Brain microvascular endothelial cell (primary cell): ENCODE measurements at regions not wholly inside any gene's neighbourhood (a gene's known extent, or its start where the extent isn't known, plus 50 kb on each side); places are given as distances from the start of the nearest gene placed in this dataset.

ENCODE experiments used
- DNase-seq: peaks from one replicate; pipeline ENCODE4 v3.0.0-alpha.2; 2020
- H3K27ac ChIP-seq: fragments of 250-450 bp; sonication (Bioruptor Pico); 2 replicates; pipeline ENCODE4 v1.5.1; 2020; ENCODE audit warnings: mild to moderate bottlenecking, moderate library complexity
- H3K27me3 ChIP-seq: fragments of 250-450 bp; sonication (Bioruptor Pico); replicated peaks from 2 replicates; pipeline ENCODE4 v1.5.1; 2020; ENCODE audit warnings: mild to moderate bottlenecking
- H3K36me3 ChIP-seq: fragments of 250-450 bp; sonication (Bioruptor Pico); replicated peaks from 2 replicates; pipeline ENCODE4 v1.5.1; 2020; ENCODE audit warnings: mild to moderate bottlenecking
- H3K4me3 ChIP-seq: 2 replicates; pipeline ENCODE4 v1.5.1; 2011; ENCODE audit warnings: low read depth, mild to moderate bottlenecking, control low read depth, low read length, moderate library complexity
- CTCF ChIP-seq: IDR thresholded peaks from 2 replicates; pipeline ENCODE4 v1.5.1; 2011; ENCODE audit warnings: low read depth, mild to moderate bottlenecking, moderate library complexity, low read length, control low read depth, inconsistent platforms; ENCODE audit errors: missing control alignments
- in situ Hi-C: cut with HindIII; loops from 2 replicates; pipeline ENCODE4 v1.10.0; 2017; ENCODE audit warnings: low sequenced_read_pairs, low pct_ligation_motif_present

- no peak overlapping the region for H3K4me3 ChIP-seq
- TF ChIP-seq CTCF, result no peak
- H3K27me3 ChIP-seq, result no peaks in the 10 kb centered on the region
- in situ Hi-C loops, result no loop called here
- H3K27ac ChIP-seq, result no peak overlapping the region
- no peak for DNase-seq
- no peaks in the 10 kb centered on the region for H3K36me3 ChIP-seq
Observed at GRCh38 chr2:236400594-236401360, 136.6 kb upstream of the ASB18 start.

- no peak for TF ChIP-seq CTCF
- no peak for DNase-seq
- Histone ChIP-seq H3K36me3 (no peaks in the 10 kb centered on the region), H3K27me3 (no peaks in the 10 kb centered on the region), H3K27ac (no peak overlapping the region), H3K4me3 (no peak overlapping the region)
- in situ Hi-C loops, result no loop called here
Observed at GRCh38 chr2:236402033-236402790, 138.0 kb upstream of the ASB18 start.

- H3K36me3 ChIP-seq, result no peaks in the 10 kb centered on the region
- in situ Hi-C loops, result no loop called here
- TF ChIP-seq CTCF, result no peak
- H3K27me3 ChIP-seq, result no peaks in the 10 kb centered on the region
- no peak overlapping the region for H3K27ac ChIP-seq
- DNase-seq, result no peak
- no peak overlapping the region for H3K4me3 ChIP-seq
Observed at GRCh38 chr2:236403125-236403524, 138.9 kb upstream of the ASB18 start.

- Histone ChIP-seq H3K36me3 (no peaks in the 10 kb centered on the region), H3K27ac (no peak overlapping the region), H3K4me3 (no peak overlapping the region), H3K27me3 (no peaks in the 10 kb centered on the region)
- TF ChIP-seq CTCF, result no peak
- DNase-seq, result no peak
- in situ Hi-C loops, result no loop called here
Observed at GRCh38 chr2:236403811-236404210, 139.6 kb upstream of the ASB18 start.

- TF ChIP-seq CTCF, result no peak
Observed at GRCh38 chr2:236404346-236404745, 140.1 kb upstream of the ASB18 start.

More at GRCh38 chr2:236404346-236404745, 140.1 kb upstream of the ASB18 start:
- Histone ChIP-seq H3K36me3 (no peaks in the 10 kb centered on the region), H3K4me3 (no peak overlapping the region), H3K27me3 (no peaks in the 10 kb centered on the region), H3K27ac (no peak overlapping the region)
- DNase-seq, result no peak
- in situ Hi-C loops, result no loop called here
